Mesothelial cell of epicardium (in vitro differentiated cells): ENCODE measurements at regions not wholly inside any gene's neighbourhood (a gene's known extent, or its start where the extent isn't known, plus 50 kb on each side); places are given as distances from the start of the nearest gene placed in this dataset.

Experiments
- DNase-seq, 2 experiments: peaks; one replicate each; pipeline ENCODE4 v3.0.0; 2021; ENCODE audit warnings: low spot score in 2 of 2; ENCODE audit not compliant: unreplicated experiment in 2 of 2
- H3K27ac Mint-ChIP-seq: 2 replicates; pipeline ENCODE4 v1.8.0; 2021; ENCODE audit warnings: mixed read lengths
- H3K27me3 Mint-ChIP-seq: 2 replicates; pipeline ENCODE4 v1.8.0; 2021; ENCODE audit warnings: low read depth, mixed read lengths
- H3K36me3 Mint-ChIP-seq: 2 replicates; pipeline ENCODE4 v1.8.0; 2021; ENCODE audit warnings: mixed read lengths
- H3K4me1 Mint-ChIP-seq: 2 replicates; pipeline ENCODE4 v1.8.0; 2021; ENCODE audit warnings: mixed read lengths
- H3K4me3 Mint-ChIP-seq: 2 replicates; pipeline ENCODE4 v1.8.0; 2021; ENCODE audit warnings: mild to moderate bottlenecking, moderate library complexity, mixed read lengths
- H3K9me3 Mint-ChIP-seq: 2 replicates; pipeline ENCODE4 v1.8.0; 2021; ENCODE audit warnings: mixed read lengths
- TF ChIP-seq, protein P1 (sequence below): fragments of 200-600 bp; sonication (generic); IDR thresholded peaks from one replicate; pipeline ENCODE4 v1.5.0; 2021; ENCODE audit warnings: antibody characterized with exemption; ENCODE audit not compliant: unreplicated experiment

DNA sequence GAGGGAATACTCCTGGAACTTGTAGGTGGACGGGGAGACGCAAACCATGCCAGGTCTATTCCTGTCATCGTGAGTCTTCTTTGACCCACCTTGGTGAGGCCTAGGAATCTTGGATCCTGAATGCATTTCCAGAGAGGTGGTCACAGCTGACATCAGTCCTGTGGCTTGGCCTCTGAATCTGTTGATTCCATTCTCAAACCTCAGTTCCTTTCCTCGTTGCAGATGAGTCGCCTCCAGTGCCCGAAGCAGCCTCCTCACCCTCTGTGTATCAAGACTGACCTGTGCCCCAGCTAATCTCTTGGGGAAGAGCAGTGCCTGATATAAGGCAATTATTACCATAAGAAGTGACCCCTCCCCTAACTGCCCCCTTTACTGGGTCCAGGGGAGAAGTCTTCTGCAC is 118.1 kb downstream of the SMIM20 start:
- no peak for DNase-seq
- H3K36me3 Mint-ChIP-seq, result no peaks in the 10 kb centered on the region
- H3K4me1 Mint-ChIP-seq, result peaks cover 15% of the 10 kb centered on the region
- TF ChIP-seq, protein P1, sequence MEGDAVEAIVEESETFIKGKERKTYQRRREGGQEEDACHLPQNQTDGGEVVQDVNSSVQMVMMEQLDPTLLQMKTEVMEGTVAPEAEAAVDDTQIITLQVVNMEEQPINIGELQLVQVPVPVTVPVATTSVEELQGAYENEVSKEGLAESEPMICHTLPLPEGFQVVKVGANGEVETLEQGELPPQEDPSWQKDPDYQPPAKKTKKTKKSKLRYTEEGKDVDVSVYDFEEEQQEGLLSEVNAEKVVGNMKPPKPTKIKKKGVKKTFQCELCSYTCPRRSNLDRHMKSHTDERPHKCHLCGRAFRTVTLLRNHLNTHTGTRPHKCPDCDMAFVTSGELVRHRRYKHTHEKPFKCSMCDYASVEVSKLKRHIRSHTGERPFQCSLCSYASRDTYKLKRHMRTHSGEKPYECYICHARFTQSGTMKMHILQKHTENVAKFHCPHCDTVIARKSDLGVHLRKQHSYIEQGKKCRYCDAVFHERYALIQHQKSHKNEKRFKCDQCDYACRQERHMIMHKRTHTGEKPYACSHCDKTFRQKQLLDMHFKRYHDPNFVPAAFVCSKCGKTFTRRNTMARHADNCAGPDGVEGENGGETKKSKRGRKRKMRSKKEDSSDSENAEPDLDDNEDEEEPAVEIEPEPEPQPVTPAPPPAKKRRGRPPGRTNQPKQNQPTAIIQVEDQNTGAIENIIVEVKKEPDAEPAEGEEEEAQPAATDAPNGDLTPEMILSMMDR, result no peak
- no peak overlapping the region for H3K4me3 Mint-ChIP-seq
- no peak overlapping the region for H3K27ac Mint-ChIP-seq
- H3K9me3 Mint-ChIP-seq, result no peaks in the 10 kb centered on the region
- H3K27me3 Mint-ChIP-seq, result peaks cover 33% of the 10 kb centered on the region

DNA sequence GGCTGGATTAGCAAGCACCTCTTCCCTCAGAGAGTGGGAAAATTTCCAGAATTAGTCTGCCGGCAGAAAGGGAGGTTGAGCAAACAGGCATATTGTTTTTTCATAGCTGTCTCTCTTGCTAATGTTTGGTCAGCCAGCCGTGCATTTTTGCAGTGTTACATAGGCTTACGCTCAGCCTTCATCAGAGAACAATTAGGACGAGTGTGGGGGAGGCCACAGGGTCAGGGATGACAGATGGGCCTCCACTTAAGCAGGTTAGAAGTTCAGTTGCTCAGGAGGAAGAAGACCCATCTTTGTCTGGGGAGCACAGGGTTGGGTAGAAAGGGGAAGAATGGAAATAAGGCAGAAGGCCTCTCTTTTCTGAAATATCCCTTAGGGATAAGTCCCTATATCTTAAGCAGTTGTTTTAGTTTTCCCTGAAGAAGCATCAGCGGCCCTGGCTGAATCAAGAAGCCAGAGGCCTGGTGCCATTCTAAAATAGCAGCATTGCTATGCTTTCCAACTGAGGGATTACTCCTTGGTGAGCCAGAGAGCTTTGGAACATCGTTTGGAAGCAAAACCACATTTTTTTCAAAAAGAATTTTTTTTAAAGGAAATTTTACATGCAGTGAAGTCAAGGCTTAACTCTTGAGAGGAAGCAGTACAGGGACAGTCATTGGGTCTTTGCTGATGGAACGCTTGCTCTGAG is 118.8 kb downstream of the SMIM20 start:
- TF ChIP-seq, protein P1, result no peak
- no peak overlapping the region for H3K4me3 Mint-ChIP-seq
- DNase-seq, result no peak
- H3K27me3 Mint-ChIP-seq, result peaks cover 35% of the 10 kb centered on the region
- H3K9me3 Mint-ChIP-seq, result no peaks in the 10 kb centered on the region
- peaks cover 15% of the 10 kb centered on the region for H3K4me1 Mint-ChIP-seq
- no peaks in the 10 kb centered on the region for H3K36me3 Mint-ChIP-seq
- peak overlapping the region; percentile 75 for H3K27ac Mint-ChIP-seq

GRCh38 chr4:26033389-26033788 is 119.4 kb downstream of the SMIM20 start:
- Mint-ChIP-seq H3K27ac (peak overlapping the region; percentile 75), H3K9me3 (no peaks in the 10 kb centered on the region), H3K4me3 (no peak overlapping the region), H3K27me3 (peaks cover 36% of the 10 kb centered on the region), H3K4me1 (peaks cover 15% of the 10 kb centered on the region), H3K36me3 (no peaks in the 10 kb centered on the region)
- DNase-seq, result no peak
- TF ChIP-seq, protein P1, result no peak

DNA sequence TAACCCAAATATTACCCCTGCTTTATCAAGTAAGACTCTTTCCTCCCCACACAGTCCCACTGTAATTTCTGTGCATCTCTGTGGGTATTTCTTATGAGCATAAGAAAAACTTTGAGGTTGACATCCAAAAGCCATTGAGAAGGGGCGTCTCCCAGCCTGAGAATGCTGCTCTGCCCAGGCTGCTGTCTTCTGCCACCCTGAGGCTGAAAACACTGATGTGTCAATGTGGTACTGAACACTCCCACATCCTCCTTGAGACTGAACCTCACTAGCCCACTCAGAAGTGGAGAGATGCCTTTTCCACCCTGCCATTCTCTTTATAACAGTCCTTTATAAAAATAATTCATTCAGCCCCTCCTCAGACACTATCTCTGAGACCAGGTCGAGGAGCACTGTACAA is 120.8 kb downstream of the SMIM20 start:
- Mint-ChIP-seq H3K4me1 (peaks cover 12% of the 10 kb centered on the region), H3K27me3 (peaks cover 26% of the 10 kb centered on the region), H3K9me3 (no peaks in the 10 kb centered on the region), H3K27ac (no peak overlapping the region), H3K4me3 (no peak overlapping the region), H3K36me3 (no peaks in the 10 kb centered on the region)
- TF ChIP-seq, protein P1, result no peak
- no peak for DNase-seq

DNA sequence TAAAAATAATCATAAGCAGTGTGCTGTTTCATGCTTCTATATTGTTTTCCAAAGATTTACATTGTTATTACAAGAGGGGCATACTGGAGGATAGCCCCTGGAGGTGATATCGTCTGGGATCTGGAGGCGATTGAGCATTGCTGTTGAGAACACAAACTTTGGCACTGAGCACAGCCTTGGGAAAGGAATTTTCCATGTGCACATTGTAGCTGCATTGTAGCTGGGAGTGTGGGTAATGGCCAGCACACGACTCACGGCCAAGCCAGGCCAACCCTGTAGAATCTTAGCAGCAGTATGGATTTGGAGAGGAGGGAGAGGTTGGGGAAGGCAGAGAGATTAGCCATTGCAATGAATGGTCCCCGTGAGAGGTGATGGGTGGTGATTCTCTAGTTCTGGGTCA is 121.9 kb downstream of the SMIM20 start:
- peaks cover 16% of the 10 kb centered on the region for H3K27me3 Mint-ChIP-seq
- no peak overlapping the region for H3K27ac Mint-ChIP-seq
- TF ChIP-seq, protein P1, result no peak
- H3K9me3 Mint-ChIP-seq, result no peaks in the 10 kb centered on the region
- H3K4me1 Mint-ChIP-seq, result peaks cover 3% of the 10 kb centered on the region
- no peak for DNase-seq
- no peaks in the 10 kb centered on the region for H3K36me3 Mint-ChIP-seq
- H3K4me3 Mint-ChIP-seq, result no peak overlapping the region
